ENCODE measurements at regions not wholly inside any gene's neighbourhood (a gene's known extent, or its start where the extent isn't known, plus 50 kb on each side); places are given as distances from the start of the nearest gene placed in this dataset.

DNA sequence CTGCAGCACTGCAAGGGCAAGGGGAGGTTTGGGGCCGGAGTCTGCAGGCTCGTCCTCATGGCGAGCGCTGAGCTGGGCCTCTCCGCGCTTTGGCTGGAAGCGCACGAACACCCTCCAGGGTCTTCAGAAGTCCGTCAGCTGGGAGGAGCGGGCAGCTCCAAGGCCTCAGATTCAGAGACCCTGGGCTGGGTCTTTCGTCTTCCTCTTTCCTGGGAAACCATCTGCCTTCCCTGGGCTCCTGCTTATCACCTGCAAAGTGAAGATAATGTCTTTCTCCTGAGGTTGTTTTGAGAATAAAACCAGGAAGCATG, 525.6 kb downstream of the BRD1 start:
- DNase-seq (ENCODE audit: low read depth), result no peak

- no peak for DNase-seq (ENCODE audit: low read depth)
These were observed 526.1 kb downstream of the BRD1 start for GRCh38 chr22:49301398-49302149.

- DNase-seq (ENCODE audit: low read depth), result no peak
These were observed 526.7 kb downstream of the BRD1 start for GRCh38 chr22:49300951-49301397.

- no peak for DNase-seq (ENCODE audit: low read depth)
These were observed 527.4 kb downstream of the BRD1 start for GRCh38 chr22:49300241-49300640.

GRCh38 chr22:49299821-49300231, 527.8 kb downstream of the BRD1 start:
- DNase-seq (ENCODE audit: low read depth), result no peak

DNA sequence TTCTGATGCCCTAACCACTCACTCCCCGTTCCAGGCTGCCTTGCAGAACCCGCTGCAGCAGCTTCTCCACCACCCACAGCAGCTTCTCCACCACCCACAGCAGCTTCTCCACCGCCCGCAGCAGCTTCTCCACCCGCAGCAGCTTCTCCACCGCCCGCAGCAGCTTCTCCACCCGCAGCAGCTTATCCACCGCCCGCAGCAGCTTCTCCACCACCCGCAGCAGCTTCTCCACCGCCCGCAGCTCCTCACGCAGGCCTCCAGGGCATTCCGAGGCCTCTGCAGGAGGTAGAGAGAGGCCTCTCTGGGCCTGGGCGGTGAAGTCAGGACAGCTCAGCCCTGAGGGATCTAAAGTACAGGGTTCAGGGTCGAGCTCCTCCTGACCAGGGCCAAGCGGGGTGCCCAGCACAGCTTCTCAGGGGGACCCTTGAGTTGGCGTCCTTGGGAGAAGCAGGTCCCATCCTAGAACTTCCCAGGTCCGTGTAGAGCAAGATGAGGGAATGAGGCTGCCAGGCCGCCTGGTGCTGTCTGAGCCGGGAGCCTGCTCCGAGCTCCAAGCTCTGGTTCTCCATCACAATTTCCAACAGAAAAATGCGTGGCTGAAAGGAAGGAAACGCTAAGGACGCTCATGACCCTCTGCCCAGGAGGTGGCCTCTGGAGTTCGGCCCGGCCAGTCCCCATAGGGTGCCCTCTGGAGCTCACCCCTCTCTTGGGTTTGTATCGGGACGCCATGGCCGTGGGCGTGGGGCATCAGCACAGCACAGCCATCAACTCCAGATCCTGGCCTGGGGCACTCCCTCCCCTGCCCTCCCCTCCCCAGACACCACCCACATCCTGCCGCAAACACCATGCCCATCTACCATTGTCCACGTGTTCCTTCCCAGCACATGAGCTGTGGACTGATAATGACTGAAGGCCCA, 528.6 kb downstream of the BRD1 start:
- no peak for DNase-seq (ENCODE audit: low read depth)

GRCh38 chr22:49297871-49298721, 529.6 kb downstream of the BRD1 start:
- no peak for DNase-seq (ENCODE audit: low read depth)

DNA sequence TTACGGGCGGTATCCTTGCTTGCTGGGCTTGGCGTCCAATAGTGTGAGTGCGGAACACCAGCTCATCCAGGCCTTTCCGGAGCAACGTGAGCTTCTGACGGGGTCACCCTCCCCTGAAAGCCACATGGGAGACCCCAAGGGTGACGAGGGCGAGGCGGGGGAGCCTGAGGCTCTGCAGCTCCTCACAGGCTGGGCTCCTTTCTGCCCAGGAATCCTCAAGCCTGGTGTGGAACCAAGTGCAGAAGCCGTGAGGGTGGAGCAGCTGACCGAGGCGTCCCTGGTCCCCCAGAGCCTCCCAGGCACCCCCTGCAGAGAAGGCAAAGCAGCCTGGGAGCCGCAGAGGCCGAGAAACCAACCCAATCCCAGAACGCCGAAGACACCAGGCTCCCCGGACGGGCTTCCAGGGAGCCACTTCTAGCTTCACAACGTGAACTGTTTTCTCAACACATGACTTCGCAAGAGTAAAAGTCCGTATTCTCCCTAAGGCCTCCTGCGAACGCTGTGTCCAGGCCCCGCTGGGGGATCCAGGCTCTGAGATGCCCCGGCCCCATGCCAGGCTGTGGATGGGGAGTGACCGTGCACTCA, 530.3 kb downstream of the BRD1 start:
- DNase-seq (ENCODE audit: low read depth), result no peak

DNA sequence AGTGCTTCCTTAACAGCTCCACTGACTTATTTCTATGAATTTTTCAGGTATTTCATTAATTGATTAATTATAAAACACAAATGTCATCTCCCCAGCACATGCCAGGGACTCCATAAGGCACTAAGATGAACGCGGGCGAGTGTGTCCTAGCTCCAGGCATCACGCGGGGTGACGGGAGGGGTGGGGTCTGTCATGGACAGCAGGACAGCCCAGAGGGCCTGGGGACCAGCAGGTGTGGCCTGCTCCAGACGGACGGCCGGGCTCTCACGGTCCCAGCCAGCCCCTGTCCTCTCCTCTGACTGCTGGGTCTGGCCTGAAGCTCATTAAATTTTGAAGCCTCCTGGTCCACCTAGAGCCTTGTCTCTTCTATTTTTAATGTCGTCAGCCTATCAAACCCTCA, 531.1 kb downstream of the BRD1 start:
- DNase-seq (ENCODE audit: low read depth), result no peak

- DNase-seq (ENCODE audit: low read depth), result no peak
These were observed 531.7 kb downstream of the BRD1 start for GRCh38 chr22:49295851-49296560.

DNA sequence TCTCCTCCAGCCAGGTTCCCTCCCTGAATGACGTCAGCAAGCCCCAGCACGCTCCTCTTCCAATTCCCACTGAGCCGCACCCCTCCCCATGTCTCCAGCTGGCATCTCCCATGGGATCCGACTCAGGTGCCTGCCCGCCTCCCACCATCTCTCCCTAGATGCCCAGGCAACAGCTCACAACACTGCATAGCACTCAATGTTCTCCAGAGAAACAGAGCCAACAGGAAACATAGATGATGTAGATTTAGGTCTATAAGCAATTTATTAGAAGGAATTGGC, 532.3 kb downstream of the BRD1 start:
- DNase-seq (ENCODE audit: low read depth), result no peak

DNA sequence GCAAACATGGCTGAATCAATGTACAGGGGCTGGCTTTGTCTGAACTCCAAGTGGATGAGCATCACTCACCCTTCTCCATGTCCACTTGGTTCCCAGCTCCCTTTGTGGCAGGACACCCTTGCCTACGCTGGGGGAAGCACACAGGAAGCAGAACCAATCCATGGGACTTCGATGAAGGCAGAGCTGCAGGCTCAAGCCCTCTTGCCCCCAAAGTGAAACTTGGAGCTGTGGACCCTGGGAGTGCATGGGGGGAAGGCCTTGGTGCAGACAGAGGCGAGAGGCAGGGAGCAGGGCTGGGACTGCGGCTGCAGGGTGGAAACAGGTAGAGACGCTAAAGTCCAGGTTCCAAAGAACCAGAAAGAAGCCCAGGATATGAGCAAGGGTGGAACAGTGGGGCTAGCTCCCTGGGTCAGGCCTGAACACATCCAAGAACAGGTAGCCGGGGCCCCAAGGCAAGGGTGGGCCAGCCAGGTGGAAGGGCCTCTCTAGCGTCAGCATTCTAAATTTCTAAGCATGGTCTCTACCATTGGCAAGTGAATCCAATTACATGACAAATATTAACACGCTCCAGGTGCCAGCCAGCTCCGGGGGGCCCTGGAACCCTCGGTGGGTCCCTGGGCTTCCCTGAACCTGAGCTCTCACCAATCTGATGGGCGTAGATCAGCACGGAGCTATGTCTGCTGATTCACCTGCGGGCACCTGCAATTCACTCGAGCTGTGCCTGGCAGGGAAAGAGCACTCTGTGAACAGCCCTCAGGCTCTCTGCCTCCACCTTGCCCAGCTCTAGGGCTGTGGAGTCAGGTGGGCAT, 532.8 kb downstream of the BRD1 start:
- no peak for DNase-seq (ENCODE audit: low read depth)

DNA sequence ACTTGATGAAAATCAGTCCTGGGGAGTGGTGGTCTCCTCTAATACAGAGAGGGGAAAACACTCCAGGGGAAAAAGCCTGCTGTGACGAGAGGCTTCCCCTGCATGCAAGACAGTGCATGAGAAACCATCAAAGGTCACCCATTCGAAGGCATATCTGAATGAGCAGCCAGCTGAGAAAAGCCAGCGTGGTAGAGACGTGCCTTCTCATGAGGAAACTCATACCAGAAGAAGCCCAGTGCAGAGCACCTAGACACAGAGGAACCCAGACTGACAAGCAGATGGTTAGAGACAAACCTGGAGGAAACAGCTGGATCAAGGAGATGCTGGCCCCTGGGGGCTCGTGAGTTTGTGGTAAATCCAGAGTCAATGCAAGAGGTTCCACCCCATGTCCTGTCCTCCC, 534.8 kb downstream of the BRD1 start:
- DNase-seq (ENCODE audit: low read depth), result no peak

DNA sequence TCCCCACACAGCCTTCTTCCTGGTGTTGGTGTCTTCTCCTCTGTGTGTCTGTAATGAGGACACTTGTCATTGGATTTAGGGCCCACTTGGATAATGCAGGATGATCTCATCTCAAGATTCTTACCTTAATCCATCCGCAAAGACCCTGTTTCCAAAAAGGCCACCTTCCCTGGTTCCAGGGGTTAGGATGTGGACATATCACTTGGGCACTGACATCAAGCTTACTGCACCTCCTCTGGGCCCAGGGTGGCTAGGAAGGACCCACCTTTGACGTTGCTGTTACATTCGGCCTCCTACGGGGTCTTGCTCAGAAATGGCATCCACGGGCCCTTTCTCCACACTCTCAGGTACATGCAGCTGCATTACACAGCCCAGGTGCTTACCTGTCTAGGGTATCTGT, 535.9 kb downstream of the BRD1 start:
- DNase-seq (ENCODE audit: low read depth), result no peak

DNA sequence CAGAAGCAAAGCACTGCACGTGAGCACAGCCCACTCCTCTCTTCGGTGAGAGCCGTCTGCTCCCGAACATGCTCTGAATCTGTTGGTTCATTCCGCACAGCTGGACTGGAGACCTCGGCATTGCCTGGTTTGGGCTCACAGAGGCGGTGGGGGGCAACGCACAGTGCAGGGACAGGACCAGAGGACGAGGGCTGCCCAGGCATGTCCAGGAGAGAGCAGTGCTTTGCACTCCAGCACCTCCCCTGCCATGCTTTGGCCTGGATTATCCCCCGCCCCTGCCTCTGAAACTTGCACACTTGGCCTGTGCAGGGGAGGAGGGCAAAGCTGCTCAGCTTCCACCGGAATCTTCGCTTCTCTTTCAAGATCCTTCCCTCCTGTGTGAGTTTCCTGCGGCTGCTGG, 536.5 kb downstream of the BRD1 start:
- no peak for DNase-seq (ENCODE audit: low read depth)

DNA sequence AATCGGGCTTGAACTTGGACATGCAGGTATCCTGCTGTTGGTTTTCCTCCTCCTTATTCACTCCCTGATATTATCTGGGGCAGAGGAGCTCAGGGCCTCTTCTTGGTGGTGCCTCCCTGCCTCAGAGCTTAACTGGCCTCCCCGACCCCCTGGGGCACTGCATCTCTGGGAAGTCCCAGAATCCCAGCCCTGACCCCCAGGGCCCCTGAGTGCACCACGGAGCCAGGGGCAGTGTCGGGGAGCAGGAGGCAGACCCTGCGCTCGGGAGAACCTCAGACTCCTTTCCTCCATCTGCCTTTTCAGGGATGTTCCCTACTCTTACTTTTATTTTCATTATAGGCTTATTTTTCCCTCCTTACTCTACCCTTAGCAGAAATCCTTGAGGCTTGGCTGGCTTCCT, 537.0 kb downstream of the BRD1 start:
- DNase-seq (ENCODE audit: low read depth), result no peak

- no peak for DNase-seq (ENCODE audit: low read depth)
These were observed 537.6 kb downstream of the BRD1 start for GRCh38 chr22:49289822-49290679.

GRCh38 chr22:49286181-49286760, 541.4 kb downstream of the BRD1 start:
- DNase-seq (ENCODE audit: low read depth), result no peak

GRCh38 chr22:49284931-49285330, 542.7 kb downstream of the BRD1 start:
- DNase-seq (ENCODE audit: low read depth), result no peak
